ENCODE measurements at regions not wholly inside any gene's neighbourhood (a gene's known extent, or its start where the extent isn't known, plus 50 kb on each side); places are given as distances from the start of the nearest gene placed in this dataset.

DNA sequence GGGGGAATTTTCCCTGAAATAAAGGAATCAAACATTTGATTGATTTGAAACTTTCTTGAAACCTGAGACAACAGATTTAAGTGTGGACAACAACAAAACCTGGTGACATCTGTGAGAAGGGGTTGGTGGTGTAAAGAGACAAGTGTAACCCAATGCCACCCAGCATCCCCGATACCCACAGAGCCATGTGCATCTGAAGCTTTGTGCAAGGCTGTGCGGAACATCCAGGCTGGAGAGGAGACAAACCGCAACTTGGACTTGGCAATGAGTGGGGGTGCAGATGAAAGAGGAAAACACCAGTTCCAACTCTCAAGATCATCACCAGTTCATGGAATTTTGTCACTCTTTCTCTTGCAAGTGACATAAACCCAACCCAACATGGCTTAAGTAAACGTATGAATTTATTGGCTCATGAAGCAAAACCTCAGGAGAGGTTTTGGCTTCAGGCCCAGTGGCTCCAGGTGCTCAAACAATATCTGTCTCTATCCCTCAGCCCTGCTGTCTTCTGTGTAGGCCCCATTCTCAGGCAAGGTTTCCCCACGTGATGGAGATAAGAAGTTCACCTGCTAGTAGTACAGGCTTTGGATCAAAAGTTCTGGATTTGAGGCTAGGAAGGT is 55.2 kb upstream of the NTF3 start:
- TF ChIP-seq, protein P1, sequence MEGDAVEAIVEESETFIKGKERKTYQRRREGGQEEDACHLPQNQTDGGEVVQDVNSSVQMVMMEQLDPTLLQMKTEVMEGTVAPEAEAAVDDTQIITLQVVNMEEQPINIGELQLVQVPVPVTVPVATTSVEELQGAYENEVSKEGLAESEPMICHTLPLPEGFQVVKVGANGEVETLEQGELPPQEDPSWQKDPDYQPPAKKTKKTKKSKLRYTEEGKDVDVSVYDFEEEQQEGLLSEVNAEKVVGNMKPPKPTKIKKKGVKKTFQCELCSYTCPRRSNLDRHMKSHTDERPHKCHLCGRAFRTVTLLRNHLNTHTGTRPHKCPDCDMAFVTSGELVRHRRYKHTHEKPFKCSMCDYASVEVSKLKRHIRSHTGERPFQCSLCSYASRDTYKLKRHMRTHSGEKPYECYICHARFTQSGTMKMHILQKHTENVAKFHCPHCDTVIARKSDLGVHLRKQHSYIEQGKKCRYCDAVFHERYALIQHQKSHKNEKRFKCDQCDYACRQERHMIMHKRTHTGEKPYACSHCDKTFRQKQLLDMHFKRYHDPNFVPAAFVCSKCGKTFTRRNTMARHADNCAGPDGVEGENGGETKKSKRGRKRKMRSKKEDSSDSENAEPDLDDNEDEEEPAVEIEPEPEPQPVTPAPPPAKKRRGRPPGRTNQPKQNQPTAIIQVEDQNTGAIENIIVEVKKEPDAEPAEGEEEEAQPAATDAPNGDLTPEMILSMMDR (IDR thresholded peaks at IDR 0.05) = no peak

DNA sequence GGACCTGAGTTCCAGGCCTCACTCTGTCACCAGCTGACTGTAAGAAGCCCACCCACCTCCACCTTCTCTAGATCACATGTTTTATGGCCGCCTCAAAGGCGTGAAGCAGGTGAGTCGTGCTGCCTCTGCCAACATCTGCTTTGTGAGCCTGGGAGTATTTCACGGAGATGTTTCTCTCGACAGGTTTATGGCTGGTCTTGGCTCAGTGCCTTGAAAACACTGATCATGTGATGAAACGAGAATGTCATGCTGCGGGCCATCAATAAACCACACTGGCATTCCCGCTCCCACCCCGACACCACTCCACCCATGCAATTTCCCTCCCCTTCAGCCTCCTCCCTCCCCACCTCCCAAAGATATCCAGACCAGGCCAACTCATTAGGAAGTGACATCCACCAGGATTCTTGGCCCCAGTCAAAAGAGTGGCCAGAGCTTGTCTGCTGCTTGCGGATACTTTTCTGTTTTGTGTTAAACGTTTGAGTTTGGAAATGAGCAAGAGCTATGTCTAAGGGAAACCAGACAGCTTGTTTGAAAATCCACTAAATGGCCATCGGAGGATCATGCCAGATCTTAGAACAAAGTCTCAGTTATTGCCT is 53.8 kb upstream of the NTF3 start:
- TF ChIP-seq, protein P1 (IDR thresholded peaks at IDR 0.05) = no peak

DNA sequence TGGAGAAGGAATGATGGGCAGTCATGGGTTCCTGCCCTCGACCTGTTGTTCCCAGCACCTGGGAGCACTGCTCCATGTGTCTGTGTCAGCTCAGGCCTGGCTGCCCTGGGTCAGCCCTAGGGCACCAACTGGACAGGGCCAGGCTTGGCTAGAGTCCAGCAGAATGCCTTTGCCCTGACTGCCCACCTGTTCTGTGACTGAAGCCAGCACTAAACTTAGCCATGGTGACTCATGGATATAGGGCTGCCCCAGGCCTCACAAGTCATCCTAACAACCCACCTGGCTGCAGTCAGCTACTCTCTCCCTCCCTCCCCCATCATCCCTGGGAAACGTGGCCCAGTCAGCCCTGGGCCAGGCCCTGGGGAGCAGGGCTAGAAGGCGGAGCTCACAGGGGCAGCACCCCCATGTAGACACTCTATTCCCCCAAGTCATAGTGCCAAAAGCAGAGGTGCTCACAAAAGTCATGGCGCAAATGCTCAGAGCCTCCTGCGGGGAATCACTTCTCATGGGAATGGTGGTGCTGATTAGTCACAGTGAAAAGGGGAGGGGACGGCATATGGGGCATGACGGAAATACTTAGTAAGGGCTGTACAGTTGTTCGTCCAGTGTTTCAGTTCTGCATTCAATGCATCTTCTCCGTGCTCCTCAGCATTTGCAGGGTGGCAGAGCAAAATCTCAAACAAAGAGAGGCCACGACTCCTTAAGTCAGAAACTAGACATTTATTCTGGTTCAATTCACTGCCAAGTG is 52.0 kb upstream of the NTF3 start:
- TF ChIP-seq, protein P1 (IDR thresholded peaks at IDR 0.05) = no peak
